Brain microvascular endothelial cell (primary cell): ENCODE measurements at regions not wholly inside any gene's neighbourhood (a gene's known extent, or its start where the extent isn't known, plus 50 kb on each side); places are given as distances from the start of the nearest gene placed in this dataset.
"Not testable (repeated sequence)": the region's sequence is repeated elsewhere in the genome, so short reads cannot be mapped to it uniquely, and the experiment has no call there.

Experiments used
- DNase-seq: peaks from one replicate; pipeline ENCODE4 v3.0.0-alpha.2; 2020
- H3K27ac ChIP-seq: fragments of 250-450 bp; sonication (Bioruptor Pico); 2 replicates; pipeline ENCODE4 v1.5.1; 2020; ENCODE audit warnings: mild to moderate bottlenecking, moderate library complexity
- H3K27me3 ChIP-seq: fragments of 250-450 bp; sonication (Bioruptor Pico); replicated peaks from 2 replicates; pipeline ENCODE4 v1.5.1; 2020; ENCODE audit warnings: mild to moderate bottlenecking
- H3K36me3 ChIP-seq: fragments of 250-450 bp; sonication (Bioruptor Pico); replicated peaks from 2 replicates; pipeline ENCODE4 v1.5.1; 2020; ENCODE audit warnings: mild to moderate bottlenecking
- H3K4me3 ChIP-seq: 2 replicates; pipeline ENCODE4 v1.5.1; 2011; ENCODE audit warnings: low read depth, mild to moderate bottlenecking, control low read depth, low read length, moderate library complexity
- CTCF ChIP-seq: IDR thresholded peaks from 2 replicates; pipeline ENCODE4 v1.5.1; 2011; ENCODE audit warnings: low read depth, mild to moderate bottlenecking, moderate library complexity, low read length, control low read depth, inconsistent platforms; ENCODE audit errors: missing control alignments
- in situ Hi-C: cut with HindIII; loops from 2 replicates; pipeline ENCODE4 v1.10.0; 2017; ENCODE audit warnings: low sequenced_read_pairs, low pct_ligation_motif_present

GRCh38 chr19:24029941-24030636 lies 56.9 kb upstream of the ZNF254 start:
- no peaks in the 10 kb centered on the region for H3K27me3 ChIP-seq
- no peak overlapping the region for H3K27ac ChIP-seq
- H3K36me3 ChIP-seq = no peaks in the 10 kb centered on the region
- no peak overlapping the region for H3K4me3 ChIP-seq
- TF ChIP-seq CTCF = no peak
- DNase-seq = no peak
- in situ Hi-C loops = no loop called here

- H3K27ac ChIP-seq = no peak overlapping the region
- no peaks in the 10 kb centered on the region for H3K27me3 ChIP-seq
- in situ Hi-C loops = no loop called here
- H3K4me3 ChIP-seq = no peak overlapping the region
- peaks cover 12% of the 10 kb centered on the region for H3K36me3 ChIP-seq
- no peak for TF ChIP-seq CTCF
- DNase-seq = no peak
Observed at GRCh38 chr19:24032651-24033050, 54.3 kb upstream of the ZNF254 start.

GRCh38 chr19:24033301-24033962 lies 53.6 kb upstream of the ZNF254 start:
- H3K4me3 ChIP-seq = peak overlapping the region; percentile 88
- TF ChIP-seq CTCF = peak; percentile 8
- in situ Hi-C loops = no loop called here
- H3K36me3 ChIP-seq = peaks cover 13% of the 10 kb centered on the region
- no peaks in the 10 kb centered on the region for H3K27me3 ChIP-seq
- H3K27ac ChIP-seq = peak overlapping the region; percentile 98
- peak; percentile 94 for DNase-seq

- peak overlapping the region; percentile 98 for H3K27ac ChIP-seq
- peaks cover 18% of the 10 kb centered on the region for H3K36me3 ChIP-seq
- in situ Hi-C loops = no loop called here
- H3K4me3 ChIP-seq = peak overlapping the region; percentile 88
- no peaks in the 10 kb centered on the region for H3K27me3 ChIP-seq
- no peak for TF ChIP-seq CTCF
- peak; percentile 70 for DNase-seq
Observed at GRCh38 chr19:24033963-24034342, 53.0 kb upstream of the ZNF254 start.

- DNase-seq, H3K27ac ChIP-seq, H3K27me3 ChIP-seq, in situ Hi-C loops, H3K4me3 ChIP-seq: not testable (repeated sequence)
- H3K36me3 ChIP-seq = peaks cover 23% of the 10 kb centered on the region
Observed at GRCh38 chr19:24035261-24035880, 51.6 kb upstream of the ZNF254 start.
